KMS-11 (cell line): ENCODE measurements at regions not wholly inside any gene's neighbourhood (a gene's known extent, or its start where the extent isn't known, plus 50 kb on each side); places are given as distances from the start of the nearest gene placed in this dataset.

Experiments
- H2AFZ ChIP-seq: fragments of 200-600 bp; sonication (generic); 2 replicates; pipeline ENCODE4 v1.6.1; 2016; ENCODE audit warnings: antibody characterized with exemption, mixed run types, low read depth
- H3K27ac ChIP-seq: fragments of 200-600 bp; sonication (generic); 2 replicates; pipeline ENCODE4 v1.6.1; 2016; ENCODE audit warnings: mild to moderate bottlenecking, mixed run types
- H3K27me3 ChIP-seq: fragments of 200-600 bp; sonication (generic); 2 replicates; pipeline ENCODE4 v1.6.1; 2017; ENCODE audit warnings: mild to moderate bottlenecking, low read depth, mixed run types, moderate library complexity; ENCODE audit not compliant: insufficient read depth
- H3K36me3 ChIP-seq: fragments of 200-600 bp; sonication (generic); 2 replicates; pipeline ENCODE4 v1.6.1; 2017; ENCODE audit warnings: mild to moderate bottlenecking, mixed run types; ENCODE audit not compliant: insufficient read depth
- H3K4me1 ChIP-seq: fragments of 200-600 bp; sonication (generic); 2 replicates; pipeline ENCODE4 v1.6.1; 2016; ENCODE audit warnings: mild to moderate bottlenecking, low read depth, mixed run types; ENCODE audit not compliant: poor library complexity, severe bottlenecking
- H3K4me2 ChIP-seq: fragments of 200-600 bp; sonication (generic); 2 replicates; pipeline ENCODE4 v1.7.0; 2016; ENCODE audit warnings: mild to moderate bottlenecking, mixed run types
- H3K4me3 ChIP-seq: fragments of 200-600 bp; sonication (generic); IDR thresholded peaks from 2 replicates; pipeline ENCODE4 v1.6.1; 2017; ENCODE audit warnings: low read depth, low read length, mixed read lengths; ENCODE audit not compliant: insufficient read depth
- H3K79me2 ChIP-seq: fragments of 200-600 bp; sonication (generic); 2 replicates; pipeline ENCODE4 v1.6.1; 2016; ENCODE audit warnings: low read depth, mixed run types; ENCODE audit not compliant: insufficient read depth
- H3K9ac ChIP-seq: fragments of 200-600 bp; sonication (generic); 2 replicates; pipeline ENCODE4 v1.6.1; 2016; ENCODE audit warnings: mild to moderate bottlenecking, mixed run types
- H4K20me1 ChIP-seq: fragments of 200-600 bp; sonication (generic); 2 replicates; pipeline ENCODE4 v1.6.1; 2016; ENCODE audit warnings: mild to moderate bottlenecking, mixed run types; ENCODE audit not compliant: insufficient read depth
- CTCF ChIP-seq: fragments of 200-600 bp; sonication (generic); conservative IDR thresholded peaks from 2 replicates; pipeline ENCODE4 v1.6.1; 2017; ENCODE audit warnings: low read depth, mild to moderate bottlenecking, antibody characterized with exemption, low read length, moderate library complexity, mixed read lengths

DNA sequence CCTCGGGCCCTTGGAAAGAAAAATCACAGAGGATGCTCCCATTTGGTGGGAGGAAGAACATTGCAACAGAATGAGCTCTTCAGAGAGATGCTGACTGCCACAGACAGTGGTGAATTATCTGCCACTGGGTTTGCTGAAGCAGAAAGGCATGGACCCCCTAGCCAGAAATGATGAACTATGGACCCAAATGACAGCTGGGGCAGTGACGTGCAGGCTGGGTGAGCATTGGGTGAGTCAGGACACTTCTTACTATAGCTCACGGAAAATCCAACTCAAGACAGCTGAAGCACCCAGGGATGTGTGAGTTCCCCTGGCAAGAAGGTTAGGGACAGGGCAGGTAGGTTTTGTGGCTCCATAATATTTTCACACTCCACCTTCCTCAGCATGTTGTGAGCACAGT is 993.2 kb downstream of the BCL11B start:
- no peak overlapping the region for H2AFZ ChIP-seq
- TF ChIP-seq CTCF: no peak
- no peaks in the 10 kb centered on the region for H4K20me1 ChIP-seq
- no peak overlapping the region for H3K4me3 ChIP-seq
- H3K4me1 ChIP-seq: no peaks in the 10 kb centered on the region
- no peak overlapping the region for H3K27ac ChIP-seq
- H3K36me3 ChIP-seq: no peaks in the 10 kb centered on the region
- no peak overlapping the region for H3K4me2 ChIP-seq
- H3K9ac ChIP-seq: no peak overlapping the region
- H3K79me2 ChIP-seq: no peaks in the 10 kb centered on the region
- H3K27me3 ChIP-seq: no peaks in the 10 kb centered on the region

DNA sequence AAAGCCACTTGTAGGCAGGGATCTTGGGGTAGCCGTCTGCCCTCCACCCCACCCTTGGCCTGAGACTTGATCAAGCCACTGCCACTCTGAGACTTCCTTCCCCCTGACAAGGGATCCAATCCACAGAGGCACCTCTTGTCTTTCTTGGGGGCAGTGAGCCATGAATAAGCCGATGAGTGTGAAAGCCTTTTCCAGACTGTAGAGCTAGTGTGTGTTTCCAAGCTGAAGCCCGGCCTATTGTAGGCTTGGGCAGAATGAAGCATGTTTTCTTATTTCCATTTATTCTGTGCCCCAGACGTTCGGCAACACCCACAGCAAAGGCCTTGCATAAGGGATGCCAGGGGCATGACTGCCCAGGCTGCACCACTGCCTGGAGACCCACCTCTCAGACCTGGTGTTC is 991.6 kb downstream of the BCL11B start:
- Histone ChIP-seq H3K27me3 (no peaks in the 10 kb centered on the region), H3K4me3 (no peak overlapping the region), H3K79me2 (no peaks in the 10 kb centered on the region), H4K20me1 (no peaks in the 10 kb centered on the region), H3K36me3 (no peaks in the 10 kb centered on the region), H2AFZ (no peak overlapping the region), H3K27ac (no peak overlapping the region), H3K4me2 (no peak overlapping the region), H3K9ac (no peak overlapping the region), H3K4me1 (no peaks in the 10 kb centered on the region)
- TF ChIP-seq CTCF: no peak

DNA sequence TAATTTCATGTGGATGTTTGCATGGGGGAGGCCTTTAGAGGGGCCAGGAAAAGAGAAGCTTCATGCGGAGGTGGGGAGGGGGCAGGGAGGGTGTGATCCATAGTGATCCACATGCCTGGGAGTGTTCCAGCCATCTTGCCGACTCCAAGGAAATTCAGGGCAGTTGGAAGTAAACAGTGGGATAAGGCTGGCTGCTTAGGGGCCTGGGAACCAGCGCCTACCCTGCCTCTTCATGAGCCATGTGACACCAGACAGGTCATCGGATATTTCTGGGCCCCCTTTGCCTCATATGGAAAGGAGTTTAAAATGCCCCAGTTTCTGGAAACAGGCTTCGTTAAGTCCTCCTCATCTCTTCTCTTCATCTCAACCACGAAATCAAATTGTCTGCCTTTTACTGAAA is 983.2 kb downstream of the BCL11B start:
- no peak overlapping the region for H2AFZ ChIP-seq
- TF ChIP-seq CTCF: no peak
- no peaks in the 10 kb centered on the region for H3K36me3 ChIP-seq

DNA sequence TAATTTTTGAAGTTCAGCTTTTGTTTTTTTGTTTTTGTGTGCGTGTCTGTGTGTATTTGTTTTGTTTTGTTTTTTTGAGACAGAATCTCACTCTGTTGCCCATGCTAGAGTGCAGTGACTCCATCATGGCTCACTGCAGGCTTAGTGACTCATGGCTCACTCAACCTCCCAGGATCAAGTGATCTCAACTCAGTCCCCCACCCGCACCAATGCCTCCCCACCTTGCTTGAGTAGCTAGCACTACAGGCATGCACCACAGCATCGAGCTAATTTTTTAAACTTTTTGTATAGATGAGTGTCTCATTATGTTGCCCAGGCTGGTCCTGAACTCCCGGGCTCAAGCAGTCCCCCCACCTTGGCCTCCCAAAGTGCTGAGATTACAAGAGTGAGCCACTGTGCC is 981.4 kb downstream of the BCL11B start:
- no peak overlapping the region for H3K4me3 ChIP-seq
- H4K20me1 ChIP-seq: no peaks in the 10 kb centered on the region
- no peak overlapping the region for H2AFZ ChIP-seq
- H3K9ac ChIP-seq: no peak overlapping the region
- H3K36me3 ChIP-seq: no peaks in the 10 kb centered on the region
- H3K4me2 ChIP-seq: no peak overlapping the region
- no peak overlapping the region for H3K27ac ChIP-seq
- H3K79me2 ChIP-seq: no peaks in the 10 kb centered on the region
- H3K4me1 ChIP-seq: no peaks in the 10 kb centered on the region
- TF ChIP-seq CTCF: no peak
- no peaks in the 10 kb centered on the region for H3K27me3 ChIP-seq

More for the DNA sequence above, 983.2 kb downstream of the BCL11B start:
- Histone ChIP-seq H3K27ac (no peak overlapping the region), H3K4me1 (no peaks in the 10 kb centered on the region), H4K20me1 (no peaks in the 10 kb centered on the region), H3K79me2 (no peaks in the 10 kb centered on the region), H3K27me3 (no peaks in the 10 kb centered on the region), H3K4me3 (no peak overlapping the region), H3K9ac (no peak overlapping the region), H3K4me2 (no peak overlapping the region)

GRCh38 chr14:98292191-98292590 is 979.8 kb downstream of the BCL11B start:
- H3K9ac ChIP-seq: no peak overlapping the region
- H3K4me2 ChIP-seq: no peak overlapping the region
- H3K36me3 ChIP-seq: no peaks in the 10 kb centered on the region
- H3K27me3 ChIP-seq: no peaks in the 10 kb centered on the region
- H3K4me3 ChIP-seq: no peak overlapping the region
- no peak for TF ChIP-seq CTCF
- H3K4me1 ChIP-seq: peaks cover 12% of the 10 kb centered on the region
- no peak overlapping the region for H2AFZ ChIP-seq
- no peak overlapping the region for H3K27ac ChIP-seq
- H3K79me2 ChIP-seq: no peaks in the 10 kb centered on the region
- no peaks in the 10 kb centered on the region for H4K20me1 ChIP-seq
